ENCODE measurements at regions not wholly inside any gene's neighbourhood (a gene's known extent, or its start where the extent isn't known, plus 50 kb on each side); places are given as distances from the start of the nearest gene placed in this dataset.

- TF ChIP-seq SP1 (IDR thresholded peaks at IDR 0.05), result no peak
- TF ChIP-seq CTCF (IDR thresholded peaks at IDR 0.05; ENCODE audit: low read depth, low read length, missing input control), result no peak
- TF ChIP-seq RAD21 (IDR thresholded peaks at IDR 0.05), result no peak
- TF ChIP-seq REST (IDR thresholded peaks at IDR 0.05), result no peak
- TF ChIP-seq EGR1 (IDR thresholded peaks at IDR 0.05; ENCODE audit: low read depth in 2 of 2), result no peak
- no peak for TF ChIP-seq TAF1 (conservative IDR thresholded peaks at IDR 0.05)
Measured at GRCh38 chrX:94645726-94646125, 971.7 kb downstream of the FAM133A start.
